Upper lobe of left lung (tissue), 4 donors: ENCODE measurements at regions not wholly inside any gene's neighbourhood (a gene's known extent, or its start where the extent isn't known, plus 50 kb on each side); places are given as distances from the start of the nearest gene placed in this dataset.

ENCODE experiments used
- EP300 ChIP-seq, 4 donors: sonication (generic); formaldehyde crosslinking; IDR thresholded peaks; one replicate each; pipeline ENCODE4 v1.5.1; 2017; ENCODE audit warnings: antibody characterized with exemption in 4 of 4, control low read depth in 2 of 4
- POLR2A ChIP-seq, 4 donors: fragments of 450-650 bp; IDR thresholded peaks; one replicate each; pipeline ENCODE4 v1.5.1; 2016 to 2017; ENCODE audit warnings: antibody characterized with exemption in 4 of 4, mild to moderate bottlenecking in 2 of 4
- POLR2AphosphoS5 ChIP-seq, 2 donors: sonication (generic); formaldehyde crosslinking; IDR thresholded peaks; one replicate each; pipeline ENCODE4 v1.5.1; 2017; ENCODE audit warnings: antibody characterized with exemption in 2 of 2
- TF ChIP-seq, protein P1 (sequence below), 6 experiments: fragments of 450-650 bp in 4 of 6; fragments of 200-600 bp in 2 of 6; sonication (generic) in 2 of 6; IDR thresholded peaks; one replicate each; pipeline ENCODE4 v1.5.1; 2016 to 2019; ENCODE audit warnings: antibody characterized with exemption in 6 of 6

DNA sequence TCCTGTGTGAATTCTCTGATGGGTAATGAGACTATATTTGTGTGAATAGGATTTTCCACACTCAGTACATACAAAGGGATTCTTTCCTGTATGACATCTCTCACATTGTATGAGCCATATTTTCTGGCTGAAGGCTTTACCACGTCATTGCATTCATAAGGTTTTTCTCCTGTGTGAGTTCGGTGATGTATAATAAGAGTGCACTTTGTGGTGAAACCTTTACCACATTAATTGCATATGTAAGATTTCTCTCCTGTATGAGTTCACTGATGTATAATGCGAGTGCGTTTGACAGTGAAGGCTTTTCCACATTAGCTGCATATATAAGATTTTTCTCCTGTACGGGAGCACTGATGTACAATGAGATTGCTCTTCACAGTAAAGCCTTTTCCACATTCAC, 455.4 kb upstream of the CNTN5 start:
- TF ChIP-seq, protein P1, sequence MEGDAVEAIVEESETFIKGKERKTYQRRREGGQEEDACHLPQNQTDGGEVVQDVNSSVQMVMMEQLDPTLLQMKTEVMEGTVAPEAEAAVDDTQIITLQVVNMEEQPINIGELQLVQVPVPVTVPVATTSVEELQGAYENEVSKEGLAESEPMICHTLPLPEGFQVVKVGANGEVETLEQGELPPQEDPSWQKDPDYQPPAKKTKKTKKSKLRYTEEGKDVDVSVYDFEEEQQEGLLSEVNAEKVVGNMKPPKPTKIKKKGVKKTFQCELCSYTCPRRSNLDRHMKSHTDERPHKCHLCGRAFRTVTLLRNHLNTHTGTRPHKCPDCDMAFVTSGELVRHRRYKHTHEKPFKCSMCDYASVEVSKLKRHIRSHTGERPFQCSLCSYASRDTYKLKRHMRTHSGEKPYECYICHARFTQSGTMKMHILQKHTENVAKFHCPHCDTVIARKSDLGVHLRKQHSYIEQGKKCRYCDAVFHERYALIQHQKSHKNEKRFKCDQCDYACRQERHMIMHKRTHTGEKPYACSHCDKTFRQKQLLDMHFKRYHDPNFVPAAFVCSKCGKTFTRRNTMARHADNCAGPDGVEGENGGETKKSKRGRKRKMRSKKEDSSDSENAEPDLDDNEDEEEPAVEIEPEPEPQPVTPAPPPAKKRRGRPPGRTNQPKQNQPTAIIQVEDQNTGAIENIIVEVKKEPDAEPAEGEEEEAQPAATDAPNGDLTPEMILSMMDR (IDR thresholded peaks at IDR 0.05): no peak
- TF ChIP-seq EP300 (IDR thresholded peaks at IDR 0.05): no peak
- TF ChIP-seq POLR2A (IDR thresholded peaks at IDR 0.05): no peak
- TF ChIP-seq POLR2AphosphoS5 (IDR thresholded peaks at IDR 0.05): no peak
